NB4 (cell line): ENCODE measurements at regions not wholly inside any gene's neighbourhood (a gene's known extent, or its start where the extent isn't known, plus 50 kb on each side); places are given as distances from the start of the nearest gene placed in this dataset.

Experiments
- MYC ChIP-seq: IDR thresholded peaks from 2 replicates; pipeline ENCODE4 v1.6.1; 2011; ENCODE audit warnings: low read depth, low read length
- POLR2A ChIP-seq: IDR thresholded peaks from 2 replicates; pipeline ENCODE4 v1.6.1; 2011; ENCODE audit warnings: mild to moderate bottlenecking; ENCODE audit not compliant: insufficient read length; ENCODE audit errors: extremely low read depth
- TF ChIP-seq, protein P1 (sequence below): IDR thresholded peaks from one replicate; pipeline ENCODE4 v1.5.1; 2012; ENCODE audit warnings: low read depth, low read length

- TF ChIP-seq, protein P1, sequence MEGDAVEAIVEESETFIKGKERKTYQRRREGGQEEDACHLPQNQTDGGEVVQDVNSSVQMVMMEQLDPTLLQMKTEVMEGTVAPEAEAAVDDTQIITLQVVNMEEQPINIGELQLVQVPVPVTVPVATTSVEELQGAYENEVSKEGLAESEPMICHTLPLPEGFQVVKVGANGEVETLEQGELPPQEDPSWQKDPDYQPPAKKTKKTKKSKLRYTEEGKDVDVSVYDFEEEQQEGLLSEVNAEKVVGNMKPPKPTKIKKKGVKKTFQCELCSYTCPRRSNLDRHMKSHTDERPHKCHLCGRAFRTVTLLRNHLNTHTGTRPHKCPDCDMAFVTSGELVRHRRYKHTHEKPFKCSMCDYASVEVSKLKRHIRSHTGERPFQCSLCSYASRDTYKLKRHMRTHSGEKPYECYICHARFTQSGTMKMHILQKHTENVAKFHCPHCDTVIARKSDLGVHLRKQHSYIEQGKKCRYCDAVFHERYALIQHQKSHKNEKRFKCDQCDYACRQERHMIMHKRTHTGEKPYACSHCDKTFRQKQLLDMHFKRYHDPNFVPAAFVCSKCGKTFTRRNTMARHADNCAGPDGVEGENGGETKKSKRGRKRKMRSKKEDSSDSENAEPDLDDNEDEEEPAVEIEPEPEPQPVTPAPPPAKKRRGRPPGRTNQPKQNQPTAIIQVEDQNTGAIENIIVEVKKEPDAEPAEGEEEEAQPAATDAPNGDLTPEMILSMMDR: no peak
- TF ChIP-seq POLR2A: no peak
- no peak for TF ChIP-seq MYC
Measured at GRCh38 chrX:40279091-40279430, 181.3 kb upstream of the BCOR start.
